Neural progenitor cell (in vitro differentiated cells): ENCODE measurements at regions not wholly inside any gene's neighbourhood (a gene's known extent, or its start where the extent isn't known, plus 50 kb on each side); places are given as distances from the start of the nearest gene placed in this dataset.
"Not testable (repeated sequence)": the region's sequence is repeated elsewhere in the genome, so short reads cannot be mapped to it uniquely, and the experiment has no call there.

Experiments used
- DNase-seq: peaks from one replicate; pipeline ENCODE4 v3.0.0-alpha.2; 2016; ENCODE audit warnings: low spot score
- H2AFZ ChIP-seq: fragments of 200-600 bp; sonication (generic); replicated peaks from 2 replicates; pipeline ENCODE4 v1.6.1; 2016; ENCODE audit warnings: antibody characterized with exemption
- H3F3A ChIP-seq: fragments of 200-600 bp; sonication (generic); 2 replicates; pipeline ENCODE4 v1.6.1; 2016; ENCODE audit warnings: antibody characterized with exemption, low read depth
- H3K27ac ChIP-seq: fragments of 200-600 bp; sonication (generic); 2 replicates; pipeline ENCODE4 v1.5.1; 2016; ENCODE audit warnings: mild to moderate bottlenecking
- H3K27me3 ChIP-seq: fragments of 200-600 bp; sonication (generic); 2 replicates; pipeline ENCODE4 v1.6.1; 2016; ENCODE audit warnings: mild to moderate bottlenecking, moderate library complexity
- H3K36me3 ChIP-seq: fragments of 200-600 bp; sonication (generic); 2 replicates; pipeline ENCODE4 v1.5.1; 2016
- H3K4me1 ChIP-seq: fragments of 200-600 bp; sonication (generic); 2 replicates; pipeline ENCODE4 v1.6.1; 2016; ENCODE audit warnings: mixed run types
- H3K4me2 ChIP-seq: fragments of 200-600 bp; sonication (generic); 2 replicates; pipeline ENCODE4 v1.6.1; 2016
- H3K4me3 ChIP-seq: fragments of 200-600 bp; sonication (generic); 2 replicates; pipeline ENCODE4 v1.5.1; 2016
- H3K79me2 ChIP-seq: fragments of 200-600 bp; sonication (generic); 2 replicates; pipeline ENCODE4 v1.6.1; 2016; ENCODE audit warnings: low read depth
- H3K9ac ChIP-seq: fragments of 200-600 bp; sonication (generic); 2 replicates; pipeline ENCODE4 v1.6.1; 2016
- H3K9me3 ChIP-seq: fragments of 200-600 bp; sonication (generic); 2 replicates; pipeline ENCODE4 v1.5.1; 2016; ENCODE audit warnings: low read depth
- H4K20me1 ChIP-seq: fragments of 200-600 bp; sonication (generic); 2 replicates; pipeline ENCODE4 v1.6.1; 2016; ENCODE audit warnings: low read depth
- H3K27ac Mint-ChIP-seq: 3 replicates; pipeline ENCODE4 v1.8.0; 2021; ENCODE audit warnings: mixed read lengths
- H3K27me3 Mint-ChIP-seq: 2 replicates; pipeline ENCODE4 v1.8.0; 2022; ENCODE audit warnings: low read depth, mild to moderate bottlenecking, inconsistent platforms, moderate library complexity, mixed read lengths; ENCODE audit not compliant: insufficient read depth
- H3K36me3 Mint-ChIP-seq: 3 replicates; pipeline ENCODE4 v1.8.0; 2021; ENCODE audit warnings: mixed read lengths
- H3K4me1 Mint-ChIP-seq: 3 replicates; pipeline ENCODE4 v1.8.0; 2021; ENCODE audit warnings: mixed read lengths
- H3K4me3 Mint-ChIP-seq: 3 replicates; pipeline ENCODE4 v1.8.0; 2021; ENCODE audit warnings: mild to moderate bottlenecking, moderate library complexity, mixed read lengths
- H3K9me3 Mint-ChIP-seq: 3 replicates; pipeline ENCODE4 v1.8.0; 2020; ENCODE audit warnings: mixed read lengths
- EZH2 ChIP-seq: fragments of 200-600 bp; sonication (generic); IDR thresholded peaks from 2 replicates; pipeline ENCODE4 v1.6.1; 2017; ENCODE audit warnings: antibody characterized with exemption, mild to moderate bottlenecking, moderate library complexity
- EZH2phosphoT487 ChIP-seq: fragments of 200-600 bp; sonication (generic); IDR thresholded peaks from 2 replicates; pipeline ENCODE4 v1.6.1; 2017; ENCODE audit warnings: antibody characterized with exemption
- TF ChIP-seq, protein P1 (sequence below): fragments of 200-600 bp; sonication (generic); IDR thresholded peaks from 2 replicates; pipeline ENCODE4 v1.5.1; 2017; ENCODE audit warnings: antibody characterized with exemption, mild to moderate bottlenecking

DNA sequence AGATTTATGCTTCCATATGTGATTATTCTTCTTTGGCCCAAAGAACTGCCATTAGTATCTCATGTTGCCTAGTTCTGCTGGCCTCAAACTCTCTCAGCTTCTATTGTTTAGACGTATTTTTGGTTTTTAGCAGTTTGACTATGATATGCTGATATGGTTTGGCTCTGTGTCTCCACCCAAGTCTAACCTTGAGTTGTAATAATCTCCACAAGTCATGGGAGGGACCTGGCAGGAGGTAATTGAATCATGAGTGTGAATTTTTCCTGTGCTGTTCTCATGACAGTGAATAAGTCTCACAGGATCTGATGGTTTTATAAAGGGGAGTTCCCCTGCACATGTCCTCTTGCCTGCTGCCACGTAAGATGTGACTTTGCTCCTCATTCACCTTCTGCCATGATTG is 96.7 kb upstream of the ARG1 start:
- H3K27ac Mint-ChIP-seq, result no peak overlapping the region
- Histone ChIP-seq H3K27me3 (no peaks in the 10 kb centered on the region), H3K9ac (no peak overlapping the region), H3K9me3 (peaks cover 6% of the 10 kb centered on the region), H3K36me3 (no peaks in the 10 kb centered on the region), H4K20me1 (no peaks in the 10 kb centered on the region), H3K4me2 (no peak overlapping the region), H3F3A (no peaks in the 10 kb centered on the region), H3K79me2 (no peaks in the 10 kb centered on the region), H3K27ac (no peak overlapping the region), H2AFZ (no peak overlapping the region), H3K4me1 (peaks cover 7% of the 10 kb centered on the region), H3K4me3 (no peak overlapping the region)
- DNase-seq, result no peak
- H3K36me3 Mint-ChIP-seq, result no peaks in the 10 kb centered on the region
- no peaks in the 10 kb centered on the region for H3K4me1 Mint-ChIP-seq
- TF ChIP-seq EZH2 (no peak), EZH2phosphoT487 (no peak)
- TF ChIP-seq, protein P1, sequence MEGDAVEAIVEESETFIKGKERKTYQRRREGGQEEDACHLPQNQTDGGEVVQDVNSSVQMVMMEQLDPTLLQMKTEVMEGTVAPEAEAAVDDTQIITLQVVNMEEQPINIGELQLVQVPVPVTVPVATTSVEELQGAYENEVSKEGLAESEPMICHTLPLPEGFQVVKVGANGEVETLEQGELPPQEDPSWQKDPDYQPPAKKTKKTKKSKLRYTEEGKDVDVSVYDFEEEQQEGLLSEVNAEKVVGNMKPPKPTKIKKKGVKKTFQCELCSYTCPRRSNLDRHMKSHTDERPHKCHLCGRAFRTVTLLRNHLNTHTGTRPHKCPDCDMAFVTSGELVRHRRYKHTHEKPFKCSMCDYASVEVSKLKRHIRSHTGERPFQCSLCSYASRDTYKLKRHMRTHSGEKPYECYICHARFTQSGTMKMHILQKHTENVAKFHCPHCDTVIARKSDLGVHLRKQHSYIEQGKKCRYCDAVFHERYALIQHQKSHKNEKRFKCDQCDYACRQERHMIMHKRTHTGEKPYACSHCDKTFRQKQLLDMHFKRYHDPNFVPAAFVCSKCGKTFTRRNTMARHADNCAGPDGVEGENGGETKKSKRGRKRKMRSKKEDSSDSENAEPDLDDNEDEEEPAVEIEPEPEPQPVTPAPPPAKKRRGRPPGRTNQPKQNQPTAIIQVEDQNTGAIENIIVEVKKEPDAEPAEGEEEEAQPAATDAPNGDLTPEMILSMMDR, result no peak
- no peak overlapping the region for H3K4me3 Mint-ChIP-seq
- H3K9me3 Mint-ChIP-seq, result peaks cover 10% of the 10 kb centered on the region
- peaks cover 5% of the 10 kb centered on the region for H3K27me3 Mint-ChIP-seq

DNA sequence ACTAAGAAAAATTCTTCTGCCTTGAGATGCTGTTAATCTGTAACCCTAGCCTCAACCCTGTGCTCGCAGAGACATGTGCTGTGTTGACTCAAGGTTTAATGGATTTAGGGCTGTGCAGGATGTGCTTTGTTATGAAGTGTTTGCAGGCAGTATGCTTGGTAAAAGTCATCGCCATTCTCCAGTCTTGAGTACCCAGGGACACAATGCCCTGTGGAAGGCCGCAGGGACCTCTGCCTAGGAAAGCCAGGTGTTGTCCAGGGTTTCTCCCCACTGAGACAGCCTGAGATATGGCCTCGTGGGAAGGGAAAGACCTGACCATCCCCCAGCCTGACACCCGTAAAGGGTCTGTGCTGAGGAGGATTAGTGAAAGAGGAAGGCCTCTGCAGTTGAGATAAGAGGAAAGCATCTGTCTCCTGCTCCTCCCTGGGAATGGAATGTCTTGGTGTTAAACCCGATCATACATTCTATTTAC is 94.2 kb upstream of the ARG1 start:
- H3K79me2 ChIP-seq, H3K36me3 Mint-ChIP-seq, H3K4me3 ChIP-seq, H3K27me3 ChIP-seq, H3K9me3 ChIP-seq, H3K4me1 ChIP-seq, H3K4me1 Mint-ChIP-seq, H3K4me3 Mint-ChIP-seq, DNase-seq, H3K27me3 Mint-ChIP-seq, H4K20me1 ChIP-seq, H3K27ac ChIP-seq, H3K4me2 ChIP-seq, H3K36me3 ChIP-seq, H3F3A ChIP-seq, H3K9ac ChIP-seq: not testable (repeated sequence)
- H3K9me3 Mint-ChIP-seq, result peaks cover 10% of the 10 kb centered on the region
- H2AFZ ChIP-seq, result peak overlapping the region; percentile 82
- peak overlapping the region; percentile 29 for H3K27ac Mint-ChIP-seq

DNA sequence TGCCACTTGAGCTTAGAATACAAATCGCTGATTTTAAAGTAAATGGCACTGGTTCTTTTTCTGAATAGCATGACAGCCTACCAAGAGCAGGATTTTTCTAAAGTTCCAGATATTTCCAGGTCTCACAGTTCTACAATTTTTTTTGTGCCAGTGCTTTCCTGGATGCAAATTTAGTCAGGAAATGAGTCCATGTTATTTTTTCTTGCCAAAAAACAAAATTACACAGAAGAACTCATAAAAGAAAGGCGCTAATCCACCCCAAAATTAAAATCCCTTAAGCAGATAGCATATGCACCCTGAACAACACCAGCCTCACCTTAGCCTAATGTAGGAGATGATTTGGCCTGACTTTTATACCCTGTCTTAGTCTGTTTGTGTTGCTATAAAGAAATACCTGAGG is 86.4 kb upstream of the ARG1 start:
- no peaks in the 10 kb centered on the region for H3K4me1 ChIP-seq
- no peaks in the 10 kb centered on the region for H4K20me1 ChIP-seq
- no peak overlapping the region for H3K27ac ChIP-seq
- no peak overlapping the region for H3K4me3 Mint-ChIP-seq
- no peaks in the 10 kb centered on the region for H3F3A ChIP-seq
- H3K27me3 ChIP-seq, result no peaks in the 10 kb centered on the region
- H2AFZ ChIP-seq, result no peak overlapping the region
- no peaks in the 10 kb centered on the region for H3K4me1 Mint-ChIP-seq
- TF ChIP-seq EZH2phosphoT487 (no peak), EZH2 (no peak)
- TF ChIP-seq, protein P1, result no peak
- DNase-seq, result no peak
- peaks cover 2% of the 10 kb centered on the region for H3K27me3 Mint-ChIP-seq
- H3K27ac Mint-ChIP-seq, result no peak overlapping the region
- H3K36me3 Mint-ChIP-seq, result peaks cover 1% of the 10 kb centered on the region
- no peaks in the 10 kb centered on the region for H3K79me2 ChIP-seq
- no peak overlapping the region for H3K4me2 ChIP-seq
- no peaks in the 10 kb centered on the region for H3K9me3 Mint-ChIP-seq
- no peaks in the 10 kb centered on the region for H3K36me3 ChIP-seq
- H3K9ac ChIP-seq, result no peak overlapping the region
- H3K4me3 ChIP-seq, result no peak overlapping the region
- no peaks in the 10 kb centered on the region for H3K9me3 ChIP-seq

DNA sequence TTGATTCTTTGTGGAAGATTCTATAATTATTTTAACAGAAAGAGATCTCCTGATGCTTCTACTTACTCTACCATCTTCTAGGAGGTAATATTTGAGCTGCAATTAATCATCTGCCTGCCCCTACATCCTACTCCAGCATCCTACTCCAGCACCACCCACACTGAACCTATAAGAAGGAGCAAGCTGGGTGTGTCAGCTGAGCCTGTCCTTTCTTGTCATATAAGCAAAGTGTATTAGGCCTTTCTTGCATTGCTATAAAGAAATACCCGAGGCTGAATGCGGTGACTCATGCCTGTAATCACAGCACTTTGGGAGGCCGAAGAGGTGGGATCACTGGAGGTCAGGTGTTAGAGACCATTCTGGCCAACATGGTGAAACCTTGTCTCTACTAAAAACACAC is 84.2 kb upstream of the ARG1 start:
- H3K27me3 ChIP-seq, result no peaks in the 10 kb centered on the region
- H3K9ac ChIP-seq, result no peak overlapping the region
- H3K9me3 ChIP-seq, result no peaks in the 10 kb centered on the region
- Mint-ChIP-seq H3K27ac (no peak overlapping the region), H3K36me3 (peaks cover 1% of the 10 kb centered on the region), H3K27me3 (peaks cover 4% of the 10 kb centered on the region), H3K4me3 (no peak overlapping the region), H3K4me1 (no peaks in the 10 kb centered on the region), H3K9me3 (no peaks in the 10 kb centered on the region)
- no peak overlapping the region for H3K27ac ChIP-seq
- H2AFZ ChIP-seq, result no peak overlapping the region
- no peak overlapping the region for H3K4me3 ChIP-seq
- no peak for DNase-seq
- TF ChIP-seq EZH2 (no peak), EZH2phosphoT487 (no peak)
- TF ChIP-seq, protein P1, result no peak
- no peaks in the 10 kb centered on the region for H3K4me1 ChIP-seq
- no peaks in the 10 kb centered on the region for H4K20me1 ChIP-seq
- no peaks in the 10 kb centered on the region for H3F3A ChIP-seq
- no peaks in the 10 kb centered on the region for H3K36me3 ChIP-seq
- H3K79me2 ChIP-seq, result no peaks in the 10 kb centered on the region
- H3K4me2 ChIP-seq, result no peak overlapping the region
